OCI-LY7 (cell line): ENCODE measurements at regions not wholly inside any gene's neighbourhood (a gene's known extent, or its start where the extent isn't known, plus 50 kb on each side); places are given as distances from the start of the nearest gene placed in this dataset.

Experiments
- BruUV-seq: library from RNA; stranded (reverse); fragments of 400-500 nt; replicated peaks from 2 replicates; lab custom pipeline; 2021; lab: Mats Ljungman, UMichigan
- CTCF ChIA-PET: fragments of 300-600 bp; sonication (Branson Sonifier 250); formaldehyde crosslinking; loops from one replicate; lab custom pipeline; 2022; ENCODE audit warnings: antibody characterized with exemption; ENCODE audit not compliant: unreplicated experiment; lab: Charles Lee
- POLR2A ChIA-PET: fragments of 300-600 bp; sonication (Branson Sonifier 250); formaldehyde crosslinking; loops from one replicate; lab custom pipeline; 2022; ENCODE audit warnings: antibody characterized with exemption; lab: Charles Lee
- DNase-seq: peaks from one replicate; pipeline ENCODE4 v3.0.0-alpha.2; 2015; ENCODE audit warnings: low spot score
- H2AFZ ChIP-seq: fragments of 200-600 bp; sonication (generic), shearing (Covaris generic); 2 replicates; pipeline ENCODE4 v1.6.1; 2014; ENCODE audit warnings: mild to moderate bottlenecking, antibody characterized with exemption, low read length, moderate library complexity
- H3K27ac ChIP-seq: fragments of 200-600 bp; sonication (generic); 2 replicates; pipeline ENCODE4 v1.5.1; 2014; ENCODE audit warnings: mixed run types, low read depth, mild to moderate bottlenecking, moderate library complexity, low read length, inconsistent platforms; ENCODE audit not compliant: poor library complexity, severe bottlenecking
- H3K36me3 ChIP-seq: fragments of 200-600 bp; sonication (generic); 2 replicates; pipeline ENCODE4 v1.6.1; 2014; ENCODE audit warnings: mild to moderate bottlenecking, antibody characterized with exemption, low read length, moderate library complexity, mixed read lengths; ENCODE audit not compliant: insufficient read depth
- H3K4me1 ChIP-seq: fragments of 200-600 bp; sonication (generic); 2 replicates; pipeline ENCODE4 v1.5.1; 2014; ENCODE audit warnings: mild to moderate bottlenecking, low read length; ENCODE audit not compliant: insufficient read depth, poor library complexity, severe bottlenecking
- H3K4me2 ChIP-seq: fragments of 200-600 bp; sonication (generic); 2 replicates; pipeline ENCODE4 v1.6.1; 2014; ENCODE audit warnings: mild to moderate bottlenecking, low read length
- H3K4me3 ChIP-seq: fragments of 200-600 bp; sonication (generic); 2 replicates; pipeline ENCODE4 v1.5.1; 2014; ENCODE audit warnings: mild to moderate bottlenecking, low read depth, low read length; ENCODE audit not compliant: poor library complexity, severe bottlenecking
- H3K79me2 ChIP-seq: fragments of 200-600 bp; sonication (generic); 2 replicates; pipeline ENCODE4 v1.6.1; 2016; ENCODE audit warnings: low read depth, mild to moderate bottlenecking, low read length, moderate library complexity, mixed read lengths; ENCODE audit not compliant: insufficient read depth
- H3K9me2 ChIP-seq: fragments of 200-600 bp; sonication (generic); 2 replicates; pipeline ENCODE4 v1.6.1; 2016; ENCODE audit warnings: mild to moderate bottlenecking, low read length, mixed read lengths; ENCODE audit not compliant: insufficient read depth
- H3K9me3 ChIP-seq: fragments of 200-600 bp; sonication (generic); 2 replicates; pipeline ENCODE4 v1.6.1; 2014; ENCODE audit warnings: mild to moderate bottlenecking, mixed run types, low read length, mixed read lengths
- H4K20me1 ChIP-seq: fragments of 200-600 bp; sonication (generic); 2 replicates; pipeline ENCODE4 v1.6.1; 2014; ENCODE audit warnings: mild to moderate bottlenecking, antibody characterized with exemption, low read length, moderate library complexity, mixed read lengths; ENCODE audit not compliant: insufficient read depth
- CTCF ChIP-seq: fragments of 200-600 bp; sonication (generic); conservative IDR thresholded peaks from 2 replicates; pipeline ENCODE4 v1.5.1; 2014; ENCODE audit warnings: mild to moderate bottlenecking, antibody characterized with exemption, low read length, moderate library complexity, mixed read lengths
- EZH2phosphoT487 ChIP-seq: fragments of 200-600 bp; sonication (generic); IDR thresholded peaks from 2 replicates; pipeline ENCODE4 v1.6.1; 2018; ENCODE audit warnings: low read depth, borderline replicate concordance, mild to moderate bottlenecking, mixed run types, antibody characterized with exemption, low read length, moderate library complexity, mixed read lengths
- intact Hi-C: fragments of 100-400 bp; cut with micrococcal nuclease; formaldehyde crosslinking; loops from one replicate; pipeline ENCODE4 v1.10.0; 2022; ENCODE audit not compliant: unreplicated experiment

DNA sequence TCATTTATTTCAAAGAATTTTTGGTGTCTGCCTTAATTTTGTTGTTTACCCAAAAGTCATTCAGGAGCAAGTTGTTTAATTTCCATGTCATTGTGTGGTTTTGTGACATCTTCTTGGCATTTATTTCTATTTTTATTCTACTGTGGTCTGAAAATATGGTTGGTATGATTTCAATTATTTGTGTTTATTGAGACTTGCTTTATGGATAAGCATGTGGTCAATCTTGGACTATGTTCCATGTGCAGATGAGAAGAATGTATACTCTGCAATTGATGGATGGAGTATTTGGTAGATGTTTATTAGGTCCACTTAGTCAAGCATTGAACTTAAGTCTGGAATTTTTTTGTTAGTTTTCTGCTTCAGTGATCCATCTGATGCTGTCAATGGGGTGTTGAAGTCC lies 383.0 kb downstream of the PMP22 start:
- H2AFZ ChIP-seq, result no peak overlapping the region
- no peak overlapping the region for H3K27ac ChIP-seq
- H3K9me3 ChIP-seq, result peaks cover 23% of the 10 kb centered on the region; the same call in 1 of the 2 replicates
- H3K36me3 ChIP-seq, result no peaks in the 10 kb centered on the region
- TF ChIP-seq EZH2phosphoT487, result no peak
- TF ChIP-seq CTCF, result no peak
- no peaks in the 10 kb centered on the region for H4K20me1 ChIP-seq
- H3K4me1 ChIP-seq, result no peaks in the 10 kb centered on the region
- no peak for DNase-seq
- ChIA-PET POLR2A (no interaction called here), CTCF (no interaction called here)
- intact Hi-C loops, result no loop called here
- no peak overlapping the region for H3K4me2 ChIP-seq
- H3K9me2 ChIP-seq, result no peaks in the 10 kb centered on the region
- no peak overlapping the region for H3K4me3 ChIP-seq
- BruUV-seq, result no TSS peak
- no peaks in the 10 kb centered on the region for H3K79me2 ChIP-seq

- Histone ChIP-seq H3K9me3 (no peaks in the 10 kb centered on the region), H3K4me1 (no peaks in the 10 kb centered on the region), H2AFZ (no peak overlapping the region), H4K20me1 (no peaks in the 10 kb centered on the region), H3K36me3 (no peaks in the 10 kb centered on the region), H3K79me2 (no peaks in the 10 kb centered on the region), H3K4me2 (no peak overlapping the region), H3K27ac (no peak overlapping the region), H3K9me2 (no peaks in the 10 kb centered on the region), H3K4me3 (no peak overlapping the region)
- CTCF ChIA-PET, result no interaction called here
- POLR2A ChIA-PET, result interaction anchor here (0.5 to 0.6 kb wide), 2 partner anchors 115 to 335 kb away, joined by 3 read pairs; no protein-coding TSS in a partner anchor
- intact Hi-C loops, result no loop called here
- no peak for DNase-seq
- no peak for TF ChIP-seq EZH2phosphoT487
- no peak for TF ChIP-seq CTCF
- BruUV-seq, result no TSS peak
These were observed 389.3 kb downstream of the PMP22 start for GRCh38 chr17:14875557-14876412.

DNA sequence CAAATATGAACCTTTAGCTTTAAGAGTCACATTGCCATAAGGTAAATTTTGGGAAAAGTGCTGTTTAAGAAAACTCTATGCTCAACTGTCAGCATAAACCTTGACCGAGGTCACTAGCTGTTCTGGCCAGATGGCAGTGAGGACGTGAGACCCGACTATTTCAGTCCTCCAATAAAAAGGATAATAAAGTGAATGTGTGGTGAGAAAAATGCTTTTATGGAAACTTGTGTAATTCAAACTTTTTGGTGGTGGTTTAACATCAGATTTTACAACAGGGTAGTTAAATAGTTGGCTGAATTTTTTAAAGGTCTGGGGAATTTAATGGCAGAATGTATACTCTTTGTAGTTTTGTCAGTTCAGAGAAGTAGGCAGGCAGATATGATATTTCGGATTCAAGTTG lies 391.1 kb downstream of the PMP22 start:
- intact Hi-C loops, result no loop called here
- TF ChIP-seq EZH2phosphoT487 (no peak), CTCF (no peak)
- H3K27ac ChIP-seq, result no peak overlapping the region
- POLR2A ChIA-PET, result no interaction called here
- no peaks in the 10 kb centered on the region for H3K9me3 ChIP-seq
- CTCF ChIA-PET, result no interaction called here
- BruUV-seq, result no TSS peak
- no peak overlapping the region for H3K4me2 ChIP-seq
- H3K9me2 ChIP-seq, result no peaks in the 10 kb centered on the region
- H3K4me3 ChIP-seq, result no peak overlapping the region
- no peaks in the 10 kb centered on the region for H3K36me3 ChIP-seq
- no peaks in the 10 kb centered on the region for H3K79me2 ChIP-seq
- no peaks in the 10 kb centered on the region for H3K4me1 ChIP-seq
- no peak overlapping the region for H2AFZ ChIP-seq
- DNase-seq, result no peak
- no peaks in the 10 kb centered on the region for H4K20me1 ChIP-seq
